A549 (cell line): ENCODE measurements at regions not wholly inside any gene's neighbourhood (a gene's known extent, or its start where the extent isn't known, plus 50 kb on each side); places are given as distances from the start of the nearest gene placed in this dataset.

Experiments used
- ATAC-seq, 2 experiments: fragments of 200-7000 bp in 1 of 2; fragments of >200 bp in 1 of 2; cut with Nextera tagmentation in 1 of 2; cut with Tn5 transposase in 1 of 2; 3 replicates each; pipeline versions ENCODE4 v1.8.0 to v1.9.1; 2018 to 2020; ENCODE audit warnings: mild to moderate bottlenecking in 1 of 2, moderate library complexity in 1 of 2
- CTCF ChIA-PET: fragments of 300-600 bp; sonication (Branson Sonifier 250); formaldehyde crosslinking; extraction: SDS; loops from one replicate; lab custom pipeline; 2021; ENCODE audit warnings: antibody characterized with exemption, inconsistent platforms; lab: Yijun Ruan, JAX
- POLR2A ChIA-PET: fragments of 350-600 bp; formaldehyde crosslinking; extraction: SDS; loops from one replicate; lab custom pipeline; 2021; ENCODE audit warnings: antibody characterized with exemption, inconsistent platforms; lab: Yijun Ruan, JAX
- DNase-seq, 2 experiments: peaks; one replicate each; pipeline versions ENCODE4 v3.0.0 to v3.0.0-alpha.2; 2011 to 2016; ENCODE audit warnings: low read depth in 1 of 2, low spot score in 1 of 2
- FAIRE-seq: peaks from 2 replicates; lab custom pipeline; 2011; peaks lifted over from hg19 to GRCh38; lab: Jason Lieb, UNC
- H3K27ac ChIP-seq, 2 experiments: fragments of >200 bp; sonication (Bioruptor Twin); formaldehyde crosslinking; 3 replicates each; pipeline ENCODE4 v1.5.1; 2016 to 2017
- H3K4me1 ChIP-seq: fragments of >200 bp; sonication (Bioruptor Twin); formaldehyde crosslinking; 3 replicates; pipeline ENCODE4 v1.6.1; 2016
- H3K4me2 ChIP-seq: fragments of >200 bp; sonication (Bioruptor Twin); formaldehyde crosslinking; 3 replicates; pipeline ENCODE4 v1.6.1; 2016
- H3K4me3 ChIP-seq: fragments of >200 bp; sonication (Bioruptor Twin); formaldehyde crosslinking; 3 replicates; pipeline ENCODE4 v1.5.1; 2016
- H3K9me3 ChIP-seq: fragments of >200 bp; sonication (Bioruptor Twin); formaldehyde crosslinking; 3 replicates; pipeline ENCODE4 v1.6.1; 2016
- BHLHE40 ChIP-seq: IDR thresholded peaks from 2 replicates; pipeline ENCODE4 v1.6.1; 2012; ENCODE audit warnings: low read depth, low read length, inconsistent platforms
- CBX8 ChIP-seq: fragments of 200-600 bp; sonication (generic); IDR thresholded peaks from 2 replicates; pipeline ENCODE4 v1.6.1; 2016
- CHD2 ChIP-seq: fragments of 150-350 bp; IDR thresholded peaks from 2 replicates; pipeline ENCODE4 v1.6.1; 2014; ENCODE audit warnings: low read length; ENCODE audit not compliant: partially characterized antibody
- EHF ChIP-seq: fragments of 250-450 bp; sonication (Bioruptor Pico); IDR thresholded peaks from 2 replicates; pipeline ENCODE4 v1.5.0; 2020; ENCODE audit warnings: mild to moderate bottlenecking
- HEYL ChIP-seq: fragments of 250-450 bp; sonication (Bioruptor Pico); IDR thresholded peaks from 2 replicates; pipeline ENCODE4 v1.8.0; 2021; ENCODE audit warnings: mild to moderate bottlenecking, moderate library complexity
- HOXA7 ChIP-seq: fragments of 250-450 bp; sonication (Bioruptor Pico); IDR thresholded peaks from 2 replicates; pipeline ENCODE4 v1.5.0; 2020; ENCODE audit warnings: mild to moderate bottlenecking, moderate library complexity
- KDM5A ChIP-seq: fragments of 200-600 bp; sonication (generic); IDR thresholded peaks from 2 replicates; pipeline ENCODE4 v1.6.1; 2016; ENCODE audit warnings: antibody characterized with exemption, mild to moderate bottlenecking
- MAFK ChIP-seq: fragments of 450-650 bp; IDR thresholded peaks from 2 replicates; pipeline ENCODE4 v1.6.1; 2014; ENCODE audit not compliant: partially characterized antibody
- MAZ ChIP-seq: fragments of 150-350 bp; IDR thresholded peaks from 2 replicates; pipeline ENCODE4 v1.6.1; 2014; ENCODE audit warnings: antibody characterized with exemption, low read depth, low read length, borderline replicate concordance
- PHF8 ChIP-seq: fragments of 200-600 bp; sonication (generic); IDR thresholded peaks from 2 replicates; pipeline ENCODE4 v1.6.1; 2016; ENCODE audit warnings: low read depth, mild to moderate bottlenecking, antibody characterized with exemption, moderate library complexity, borderline replicate concordance
- POLR2AphosphoS2 ChIP-seq: conservative IDR thresholded peaks from 2 replicates; pipeline ENCODE4 v1.6.1; 2012; ENCODE audit warnings: low read length, improper control_type of control experiment, inconsistent platforms
- RARB ChIP-seq: fragments of 250-450 bp; sonication (Bioruptor Pico); IDR thresholded peaks from 2 replicates; pipeline ENCODE4 v1.8.0; 2021; ENCODE audit warnings: mild to moderate bottlenecking, moderate library complexity
- RNF2 ChIP-seq: fragments of 200-600 bp; sonication (generic); IDR thresholded peaks from 2 replicates; pipeline ENCODE4 v1.6.1; 2016; ENCODE audit warnings: low read depth, mild to moderate bottlenecking, antibody characterized with exemption, moderate library complexity, borderline replicate concordance
- SMC3 ChIP-seq: fragments of >200 bp; sonication (Bioruptor Twin); formaldehyde crosslinking; IDR thresholded peaks from 3 replicates; pipeline ENCODE4 v1.6.1; 2018; ENCODE audit warnings: inconsistent platforms
- TFCP2L1 ChIP-seq: fragments of 250-450 bp; sonication (Bioruptor Pico); IDR thresholded peaks from 2 replicates; pipeline ENCODE4 v1.5.0; 2021; ENCODE audit warnings: mild to moderate bottlenecking
- ZC3H11A ChIP-seq: fragments of 450-650 bp; IDR thresholded peaks from 2 replicates; pipeline ENCODE4 v1.6.1; 2014; ENCODE audit warnings: antibody characterized with exemption, mild to moderate bottlenecking
- ZFP36 ChIP-seq: fragments of 450-650 bp; IDR thresholded peaks from 2 replicates; pipeline ENCODE4 v1.6.1; 2014; ENCODE audit warnings: borderline replicate concordance; ENCODE audit not compliant: partially characterized antibody
- ZSCAN20 ChIP-seq: fragments of 250-450 bp; sonication (Bioruptor Pico); IDR thresholded peaks from 2 replicates; pipeline ENCODE4 v1.8.0; 2022; ENCODE audit warnings: mild to moderate bottlenecking, moderate library complexity
- WGBS: methylation state at CpG from one replicate; pipeline ENCODE4 v1.1.6; 2017; ENCODE audit errors: missing lambda C conversion rate; 5-methylcytosine and 5-hydroxymethylcytosine counted together
- TF ChIP-seq, protein P1 (sequence below): IDR thresholded peaks from 2 replicates; pipeline ENCODE4 v1.6.1; 2012; ENCODE audit warnings: low read depth, borderline replicate concordance
- TF ChIP-seq, protein P2 (sequence below): fragments of 250-450 bp; sonication (Bioruptor Pico); IDR thresholded peaks from 2 replicates; pipeline ENCODE4 v1.5.0; 2021; ENCODE audit warnings: mild to moderate bottlenecking, moderate library complexity, borderline replicate concordance
- TF ChIP-seq, protein P3 (sequence below): IDR thresholded peaks from 2 replicates; pipeline ENCODE4 v1.6.1; 2012
- TF ChIP-seq, protein P4 (sequence below): fragments of >200 bp; sonication (Bioruptor Twin); formaldehyde crosslinking; IDR thresholded peaks from 2 replicates; pipeline ENCODE4 v1.6.1; 2016

DNA sequence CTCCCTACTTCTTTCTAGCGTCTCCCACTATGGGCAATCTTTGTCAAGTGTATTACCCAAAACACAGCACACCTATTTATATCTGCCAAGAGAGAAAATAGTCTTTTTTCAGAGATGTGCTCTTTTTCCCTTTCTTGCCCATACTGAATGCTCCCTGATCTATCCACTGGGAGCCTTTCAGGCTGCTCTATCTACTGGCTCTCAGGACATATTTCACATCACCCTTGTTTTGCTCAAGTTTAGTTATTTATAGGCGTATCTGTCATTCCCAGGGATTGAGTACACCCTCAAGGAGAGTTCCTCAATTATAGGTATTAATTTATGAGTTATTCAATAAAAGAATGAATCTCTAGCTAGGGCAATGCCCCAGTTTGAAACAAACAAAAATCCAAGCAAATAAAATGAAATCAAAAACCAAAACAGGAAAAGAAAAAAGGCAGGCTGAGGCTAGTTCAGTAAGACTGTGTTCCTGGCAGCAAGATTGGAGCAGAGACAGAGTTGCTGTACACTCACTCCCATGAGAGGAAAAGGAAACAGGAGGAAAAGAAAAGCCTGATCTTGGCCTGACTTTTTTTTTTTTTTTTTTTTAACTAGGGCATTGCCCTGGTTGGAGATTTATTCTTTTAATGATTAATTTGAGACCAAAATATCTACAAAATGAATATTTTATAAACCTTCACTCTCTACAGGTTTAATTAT, 665.9 kb upstream of the PCDH15 start:
- no peak for FAIRE-seq

DNA sequence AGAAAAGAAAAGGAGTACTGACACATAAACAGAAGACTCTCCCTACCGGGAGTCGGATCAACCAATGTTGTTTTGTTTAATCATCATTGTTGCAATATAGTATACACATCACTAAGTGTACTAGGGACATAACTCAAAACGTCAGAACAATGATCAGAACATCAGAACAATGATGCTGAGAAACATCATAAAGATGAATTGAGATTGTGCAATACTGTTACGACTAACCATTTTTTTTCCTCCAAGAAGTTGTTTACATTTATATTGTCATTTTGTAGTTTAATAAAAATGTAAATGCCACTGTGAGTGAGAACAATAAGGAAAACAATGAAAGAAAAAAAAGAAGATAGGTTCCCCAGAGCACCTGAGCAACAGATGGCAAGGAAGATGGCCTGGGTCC, 663.1 kb upstream of the PCDH15 start:
- Histone ChIP-seq H3K4me1 (no peaks in the 10 kb centered on the region), H3K4me2 (no peak overlapping the region), H3K4me3 (no peak overlapping the region), H3K27ac (no peak overlapping the region), H3K9me3 (no peaks in the 10 kb centered on the region)
- no peak for FAIRE-seq
- 13% methylated on average over 4 of the region's 4 CpGs for whole genome bisulfite sequencing
- POLR2A ChIA-PET, result no interaction called here
- ATAC-seq, result no peak
- no peak for DNase-seq
- TF ChIP-seq MAFK (no peak), RARB (CRISPR knock-in tag) (no peak), BHLHE40 (no peak), SMC3 (no peak), ZSCAN20 (CRISPR knock-in tag) (no peak), EHF (CRISPR knock-in tag) (no peak), HEYL (no peak), ZC3H11A (no peak), MAZ (no peak), CHD2 (no peak), PHF8 (no peak), TFCP2L1 (CRISPR knock-in tag) (no peak), KDM5A (no peak), ZFP36 (no peak), RNF2 (no peak)
- TF ChIP-seq, protein P1, sequence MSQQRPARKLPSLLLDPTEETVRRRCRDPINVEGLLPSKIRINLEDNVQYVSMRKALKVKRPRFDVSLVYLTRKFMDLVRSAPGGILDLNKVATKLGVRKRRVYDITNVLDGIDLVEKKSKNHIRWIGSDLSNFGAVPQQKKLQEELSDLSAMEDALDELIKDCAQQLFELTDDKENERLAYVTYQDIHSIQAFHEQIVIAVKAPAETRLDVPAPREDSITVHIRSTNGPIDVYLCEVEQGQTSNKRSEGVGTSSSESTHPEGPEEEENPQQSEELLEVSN, result no peak
- TF ChIP-seq, protein P2, sequence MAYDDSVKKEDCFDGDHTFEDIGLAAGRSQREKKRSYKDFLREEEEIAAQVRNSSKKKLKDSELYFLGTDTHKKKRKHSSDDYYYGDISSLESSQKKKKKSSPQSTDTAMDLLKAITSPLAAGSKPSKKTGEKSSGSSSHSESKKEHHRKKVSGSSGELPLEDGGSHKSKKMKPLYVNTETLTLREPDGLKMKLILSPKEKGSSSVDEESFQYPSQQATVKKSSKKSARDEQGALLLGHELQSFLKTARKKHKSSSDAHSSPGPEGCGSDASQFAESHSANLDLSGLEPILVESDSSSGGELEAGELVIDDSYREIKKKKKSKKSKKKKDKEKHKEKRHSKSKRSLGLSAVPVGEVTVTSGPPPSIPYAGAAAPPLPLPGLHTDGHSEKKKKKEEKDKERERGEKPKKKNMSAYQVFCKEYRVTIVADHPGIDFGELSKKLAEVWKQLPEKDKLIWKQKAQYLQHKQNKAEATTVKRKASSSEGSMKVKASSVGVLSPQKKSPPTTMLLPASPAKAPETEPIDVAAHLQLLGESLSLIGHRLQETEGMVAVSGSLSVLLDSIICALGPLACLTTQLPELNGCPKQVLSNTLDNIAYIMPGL, result no peak
- TF ChIP-seq, protein P3, sequence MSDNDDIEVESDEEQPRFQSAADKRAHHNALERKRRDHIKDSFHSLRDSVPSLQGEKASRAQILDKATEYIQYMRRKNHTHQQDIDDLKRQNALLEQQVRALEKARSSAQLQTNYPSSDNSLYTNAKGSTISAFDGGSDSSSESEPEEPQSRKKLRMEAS, result no peak
- TF ChIP-seq, protein P4, sequence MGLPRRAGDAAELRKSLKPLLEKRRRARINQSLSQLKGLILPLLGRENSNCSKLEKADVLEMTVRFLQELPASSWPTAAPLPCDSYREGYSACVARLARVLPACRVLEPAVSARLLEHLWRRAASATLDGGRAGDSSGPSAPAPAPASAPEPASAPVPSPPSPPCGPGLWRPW, result no peak
- CTCF ChIA-PET, result no interaction called here

More for the DNA sequence above, 665.9 kb upstream of the PCDH15 start:
- DNase-seq (no peak), ATAC-seq (no peak)
- ChIA-PET CTCF (no interaction called here), POLR2A (no interaction called here)
- H3K4me3 ChIP-seq, result no peak overlapping the region
- H3K9me3 ChIP-seq, result no peaks in the 10 kb centered on the region
- H3K27ac ChIP-seq, result no peak overlapping the region
- no peak for TF ChIP-seq ZFP36
- TF ChIP-seq CBX8, result no peak
- TF ChIP-seq SMC3, result no peak
- no peak for TF ChIP-seq TFCP2L1 (CRISPR knock-in tag)
- TF ChIP-seq HOXA7, result no peak
- TF ChIP-seq, protein P4, result no peak
- TF ChIP-seq POLR2AphosphoS2, result no peak
- 19% methylated on average over 2 of the region's 2 CpGs for WGBS
- no peaks in the 10 kb centered on the region for H3K4me1 ChIP-seq
- H3K4me2 ChIP-seq, result no peak overlapping the region
